OCI-LY3 (cell line): ENCODE measurements at regions not wholly inside any gene's neighbourhood (a gene's known extent, or its start where the extent isn't known, plus 50 kb on each side); places are given as distances from the start of the nearest gene placed in this dataset.

Source experiments
- H2AFZ ChIP-seq: fragments of 200-600, 300-600 bp; shearing (Covaris generic); 2 replicates; pipeline ENCODE4 v1.6.0; 2014; ENCODE audit warnings: antibody characterized with exemption, low read depth, low read length
- H3K27ac ChIP-seq: fragments of 200-600, 300-600 bp; sonication (generic); 2 replicates; pipeline ENCODE4 v1.5.1; 2014; ENCODE audit warnings: mild to moderate bottlenecking, low read length, moderate library complexity, mixed read lengths
- H3K27me3 ChIP-seq: fragments of 200-600, 300-600 bp; sonication (generic); 2 replicates; pipeline ENCODE4 v1.6.1; 2014; ENCODE audit warnings: low read depth, low read length, mixed read lengths
- H3K36me3 ChIP-seq: fragments of 200-600, 300-600 bp; sonication (generic); replicated peaks from 2 replicates; pipeline ENCODE3; 2014; ENCODE audit warnings: low read depth, low read length, mixed read lengths
- H3K4me1 ChIP-seq: fragments of 300-600, 200-600 bp; sonication (generic); 2 replicates; pipeline ENCODE4 v1.6.1; 2014; ENCODE audit warnings: low read length, mixed read lengths
- H3K4me2 ChIP-seq: fragments of 200-600, 300-600 bp; sonication (generic); 2 replicates; pipeline ENCODE4 v1.6.1; 2014; ENCODE audit warnings: low read length, mixed read lengths
- H3K4me3 ChIP-seq: fragments of 300-600, 200-600 bp; sonication (generic); 2 replicates; pipeline ENCODE4 v1.5.1; 2014; ENCODE audit warnings: antibody characterized with exemption, mild to moderate bottlenecking, low read length, moderate library complexity
- H3K79me2 ChIP-seq: fragments of 300-600, 200-600 bp; shearing (Covaris generic); 2 replicates; pipeline ENCODE4 v1.6.1; 2014; ENCODE audit warnings: mild to moderate bottlenecking, low read length, mixed read lengths
- H3K9ac ChIP-seq: fragments of 300-600, 200-600 bp; shearing (Covaris generic); 2 replicates; pipeline ENCODE4 v1.6.0; 2014; ENCODE audit warnings: mild to moderate bottlenecking, low read length, moderate library complexity
- H3K9me3 ChIP-seq: fragments of 200-600, 300-600 bp; shearing (Covaris generic); 2 replicates; pipeline ENCODE4 v1.6.1; 2014; ENCODE audit warnings: low read length, mixed read lengths; ENCODE audit not compliant: insufficient read depth
- H4K20me1 ChIP-seq: fragments of 200-600, 300-600 bp; sonication (generic); 2 replicates; pipeline ENCODE4 v1.6.1; 2016; ENCODE audit warnings: low read length, mixed read lengths; ENCODE audit not compliant: insufficient read depth
- CTCF ChIP-seq: fragments of 200-600, 300-600 bp; sonication (generic); IDR thresholded peaks from 2 replicates; pipeline ENCODE4 v1.5.1; 2014; ENCODE audit warnings: antibody characterized with exemption, low read length, low read depth
- EZH2phosphoT487 ChIP-seq: fragments of 200-600 bp; shearing (Covaris generic); IDR thresholded peaks from 2 replicates; pipeline ENCODE4 v1.6.1; 2018; ENCODE audit warnings: antibody characterized with exemption, mixed run types, low read depth

DNA sequence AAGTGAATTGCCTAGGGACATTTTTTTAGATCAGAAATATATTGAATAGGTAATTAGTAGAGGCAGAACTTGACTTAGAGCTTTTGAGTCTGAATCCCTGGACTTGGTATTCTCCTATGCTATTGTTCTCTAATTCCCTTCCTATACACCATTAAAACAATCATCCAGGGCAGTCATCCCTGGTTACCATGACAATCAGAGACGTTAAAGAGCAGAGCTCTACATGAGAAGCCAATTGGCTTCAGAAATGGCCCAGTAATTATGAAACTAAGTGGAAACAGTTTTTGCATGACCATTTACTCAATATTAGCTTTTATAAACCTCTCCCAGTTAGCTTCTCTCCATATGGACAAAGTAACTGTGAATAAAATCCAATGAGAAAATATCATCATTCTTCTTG lies 182.1 kb upstream of the TP63 start:
- Histone ChIP-seq H3K9ac (no peak overlapping the region), H3K4me2 (no peak overlapping the region), H4K20me1 (no peaks in the 10 kb centered on the region), H3K27ac (no peak overlapping the region), H3K9me3 (no peaks in the 10 kb centered on the region), H3K79me2 (no peaks in the 10 kb centered on the region), H3K36me3 (no peaks in the 10 kb centered on the region), H2AFZ (no peak overlapping the region), H3K4me3 (no peak overlapping the region), H3K4me1 (peaks cover 4% of the 10 kb centered on the region), H3K27me3 (no peaks in the 10 kb centered on the region)
- TF ChIP-seq EZH2phosphoT487 (no peak), CTCF (no peak)

DNA sequence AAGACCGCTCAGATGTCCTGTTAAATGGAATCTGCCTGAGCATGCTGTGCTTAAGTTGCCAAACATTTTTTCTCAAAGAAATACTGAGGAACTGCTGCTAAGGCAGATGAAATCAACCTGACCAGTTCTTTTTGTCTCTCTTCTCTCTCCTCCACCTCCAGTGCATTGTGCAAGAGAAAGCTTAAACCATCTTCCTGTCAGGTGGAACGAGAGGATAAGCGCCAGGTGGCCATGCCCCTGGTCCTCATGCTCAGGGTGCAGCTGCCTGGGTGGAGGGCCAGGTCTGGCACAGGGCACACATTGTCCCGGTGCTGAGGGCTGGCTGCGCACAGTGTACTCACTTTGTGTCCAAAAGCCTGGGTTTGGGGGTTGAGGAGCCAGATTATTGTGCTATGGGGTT lies 176.2 kb upstream of the TP63 start:
- H2AFZ ChIP-seq, result no peak overlapping the region
- no peaks in the 10 kb centered on the region for H3K79me2 ChIP-seq
- H3K36me3 ChIP-seq, result no peaks in the 10 kb centered on the region
- TF ChIP-seq CTCF, result no peak
- no peak for TF ChIP-seq EZH2phosphoT487
- H3K9ac ChIP-seq, result no peak overlapping the region
- H3K9me3 ChIP-seq, result no peaks in the 10 kb centered on the region
- no peaks in the 10 kb centered on the region for H4K20me1 ChIP-seq
- no peaks in the 10 kb centered on the region for H3K27me3 ChIP-seq
- H3K4me1 ChIP-seq, result peaks cover 11% of the 10 kb centered on the region
- no peak overlapping the region for H3K27ac ChIP-seq
- H3K4me2 ChIP-seq, result no peak overlapping the region
- no peak overlapping the region for H3K4me3 ChIP-seq

GRCh38 chr3:189455641-189456417 lies 175.4 kb upstream of the TP63 start:
- Histone ChIP-seq H3K9ac (no peak overlapping the region), H3K79me2 (no peaks in the 10 kb centered on the region), H4K20me1 (no peaks in the 10 kb centered on the region), H3K9me3 (no peaks in the 10 kb centered on the region), H2AFZ (no peak overlapping the region), H3K27me3 (no peaks in the 10 kb centered on the region), H3K4me2 (no peak overlapping the region), H3K4me1 (peaks cover 11% of the 10 kb centered on the region), H3K27ac (no peak overlapping the region), H3K36me3 (no peaks in the 10 kb centered on the region), H3K4me3 (no peak overlapping the region)
- TF ChIP-seq EZH2phosphoT487 (no peak), CTCF (no peak)

DNA sequence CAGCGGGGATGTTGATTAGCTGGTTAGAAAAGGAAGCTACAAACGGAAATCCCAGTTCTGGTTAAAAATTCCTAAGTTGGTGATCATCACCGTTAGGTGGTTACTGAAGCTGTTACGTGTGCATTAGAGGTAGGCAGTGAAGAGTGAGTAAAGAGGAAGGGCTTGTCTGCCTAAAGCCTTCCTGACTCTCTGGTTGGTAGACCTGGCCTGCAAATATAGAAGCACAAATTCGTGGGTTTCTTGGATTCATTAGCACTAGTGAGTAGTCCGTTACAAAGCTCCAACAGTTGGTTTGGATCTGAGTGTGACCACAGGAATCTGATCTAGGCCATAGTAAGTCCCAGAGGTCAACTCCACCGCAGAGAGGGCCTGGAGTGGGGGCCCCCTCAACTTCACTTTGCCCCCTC lies 174.0 kb upstream of the TP63 start:
- Histone ChIP-seq H3K9ac (no peak overlapping the region), H3K4me1 (peaks cover 7% of the 10 kb centered on the region; the same call in 1 of the 2 replicates), H3K4me3 (no peak overlapping the region), H3K79me2 (no peaks in the 10 kb centered on the region), H3K36me3 (no peaks in the 10 kb centered on the region), H3K27me3 (no peaks in the 10 kb centered on the region), H3K27ac (no peak overlapping the region), H3K9me3 (no peaks in the 10 kb centered on the region), H4K20me1 (no peaks in the 10 kb centered on the region), H3K4me2 (no peak overlapping the region), H2AFZ (no peak overlapping the region)
- TF ChIP-seq CTCF, result no peak
- no peak for TF ChIP-seq EZH2phosphoT487
